IMR-90 (cell line): ENCODE measurements at regions not wholly inside any gene's neighbourhood (a gene's known extent, or its start where the extent isn't known, plus 50 kb on each side); places are given as distances from the start of the nearest gene placed in this dataset.

Source experiments
- ATAC-seq: fragments of 200-7000 bp; cut with Tn5 transposase; 2 replicates; pipeline ENCODE4 v1.9.1; 2020; ENCODE audit warnings: low read depth, mild to moderate bottlenecking, moderate library complexity
- BruUV-seq: library from RNA; stranded (reverse); fragments of 400-500 nt; replicated peaks from 2 replicates; lab custom pipeline; 2021; lab: Mats Ljungman, UMichigan
- CTCF ChIA-PET: fragments of 300-600 bp; formaldehyde crosslinking; extraction: SDS; loops from one replicate; lab custom pipeline; 2021; ENCODE audit warnings: antibody characterized with exemption; lab: Yijun Ruan, JAX
- POLR2A ChIA-PET: fragments of 300-600 bp; sonication (Branson Sonifier 250); formaldehyde crosslinking; loops from one replicate; lab custom pipeline; 2022; ENCODE audit warnings: antibody characterized with exemption; ENCODE audit not compliant: unreplicated experiment; lab: Charles Lee
- DNase-seq: peaks from one replicate; pipeline ENCODE4 v3.0.0; 2013
- H2AFZ ChIP-seq: replicated peaks from 2 replicates; pipeline ENCODE3; 2013; ENCODE audit warnings: low read length, mild to moderate bottlenecking; ENCODE audit not compliant: poor library complexity
- H2AK5ac ChIP-seq: 2 replicates; pipeline ENCODE4 v1.6.1; 2013; ENCODE audit warnings: low read depth, low read length, inconsistent platforms
- H2AK9ac ChIP-seq: replicated peaks from 2 replicates; pipeline ENCODE3; 2013; ENCODE audit warnings: mild to moderate bottlenecking, low read depth, low read length, moderate library complexity; ENCODE audit not compliant: poor library complexity
- H2BK120ac ChIP-seq: 2 replicates; pipeline ENCODE4 v1.6.1; 2013; ENCODE audit warnings: low read depth, low read length, inconsistent platforms
- H2BK15ac ChIP-seq: 3 replicates; pipeline ENCODE4 v1.6.1; 2013; ENCODE audit warnings: low read depth, low read length, inconsistent platforms
- H2BK20ac ChIP-seq: 2 replicates; pipeline ENCODE4 v1.6.1; 2013; ENCODE audit warnings: low read depth, mild to moderate bottlenecking, inconsistent platforms, low read length, moderate library complexity
- H2BK5ac ChIP-seq: 2 replicates; pipeline ENCODE4 v1.6.1; 2013; ENCODE audit warnings: mild to moderate bottlenecking, low read depth, low read length, inconsistent platforms; ENCODE audit not compliant: poor library complexity, severe bottlenecking
- H3K14ac ChIP-seq: replicated peaks from 2 replicates; pipeline ENCODE4 v1.6.1; 2013; ENCODE audit warnings: low read depth, low read length, inconsistent platforms
- H3K18ac ChIP-seq: 2 replicates; pipeline ENCODE4 v1.6.1; 2013; ENCODE audit warnings: low read depth, low read length, control low read depth
- H3K23ac ChIP-seq: 2 replicates; pipeline ENCODE4 v1.6.1; 2013; ENCODE audit warnings: low read depth, low read length, inconsistent platforms
- H3K27ac ChIP-seq: 2 replicates; pipeline ENCODE4 v1.5.1; 2013; ENCODE audit warnings: mild to moderate bottlenecking, control low read depth, low read length; ENCODE audit not compliant: insufficient read depth
- H3K27me3 ChIP-seq: 2 replicates; pipeline ENCODE4 v1.6.1; 2013; ENCODE audit warnings: low read length; ENCODE audit not compliant: control insufficient read depth, insufficient read depth
- H3K36me3 ChIP-seq: 2 replicates; pipeline ENCODE4 v1.6.1; 2013; ENCODE audit warnings: low read length, mixed read lengths; ENCODE audit not compliant: control insufficient read depth, insufficient read depth
- H3K4ac ChIP-seq: 2 replicates; pipeline ENCODE4 v1.6.1; 2013; ENCODE audit warnings: low read depth, low read length, inconsistent platforms
- H3K4me1 ChIP-seq: 2 replicates; pipeline ENCODE4 v1.6.1; 2013; ENCODE audit warnings: low read length, mixed read lengths; ENCODE audit not compliant: control insufficient read depth, insufficient read depth
- H3K4me2 ChIP-seq: 2 replicates; pipeline ENCODE4 v1.6.1; 2013; ENCODE audit warnings: low read depth, mild to moderate bottlenecking, control low read depth, low read length, moderate library complexity
- H3K4me3 ChIP-seq: 2 replicates; pipeline ENCODE4 v1.5.1; 2013; ENCODE audit warnings: low read depth, mild to moderate bottlenecking, control low read depth, low read length, moderate library complexity; ENCODE audit not compliant: insufficient read depth
- H3K56ac ChIP-seq: 2 replicates; pipeline ENCODE4 v1.6.1; 2013; ENCODE audit warnings: low read length, inconsistent platforms; ENCODE audit not compliant: insufficient read depth; ENCODE audit errors: extremely low read depth
- H3K79me1 ChIP-seq, 2 experiments: 2 replicates each; pipeline ENCODE4 v1.6.1; 2013; ENCODE audit warnings: low read length in 2 of 2, inconsistent platforms in 1 of 2, low read depth in 1 of 2
- H3K9ac ChIP-seq: 2 replicates; pipeline ENCODE4 v1.6.1; 2013; ENCODE audit warnings: low read depth, low read length, control low read depth
- H3K9me1 ChIP-seq: 2 replicates; pipeline ENCODE4 v1.6.1; 2013; ENCODE audit warnings: low read length, inconsistent platforms; ENCODE audit not compliant: insufficient read depth
- H3K9me3 ChIP-seq: 2 replicates; pipeline ENCODE4 v1.6.1; 2013; ENCODE audit warnings: low read length; ENCODE audit not compliant: control insufficient read depth, insufficient read depth
- H4K20me1 ChIP-seq: 2 replicates; pipeline ENCODE4 v1.6.1; 2013; ENCODE audit warnings: low read length, inconsistent platforms; ENCODE audit not compliant: insufficient read depth
- H4K5ac ChIP-seq: 2 replicates; pipeline ENCODE4 v1.6.1; 2013; ENCODE audit warnings: mild to moderate bottlenecking, low read depth, low read length, control low read depth
- H4K8ac ChIP-seq, 2 experiments: 2 replicates each; pipeline ENCODE4 v1.6.1; 2013; ENCODE audit warnings: low read depth in 2 of 2, low read length in 2 of 2, control low read depth in 1 of 2, inconsistent platforms in 1 of 2
- H4K91ac ChIP-seq: 2 replicates; pipeline ENCODE4 v1.6.1; 2013; ENCODE audit warnings: low read depth, low read length, inconsistent platforms; ENCODE audit not compliant: insufficient read depth
- CHD1 ChIP-seq: IDR thresholded peaks from 2 replicates; pipeline ENCODE4 v1.6.1; 2012; ENCODE audit warnings: low read depth, low read length, improper control_type of control experiment
- SMC3 ChIP-seq: fragments of 150-350 bp; IDR thresholded peaks from 2 replicates; pipeline ENCODE4 v1.6.1; 2016; ENCODE audit warnings: low read depth, mild to moderate bottlenecking, antibody characterized with exemption, low read length, moderate library complexity
- dilution Hi-C: fragments of 300-500 bp; cut with HindIII; formaldehyde crosslinking; loops from one replicate; pipeline ENCODE4 v1.14.3; 2018; ENCODE audit warnings: low sequenced_read_pairs; ENCODE audit not compliant: unreplicated experiment
- in situ Hi-C: fragments of 300-500 bp; cut with MboI; formaldehyde crosslinking; loops from 3 replicates; pipeline ENCODE4 v1.14.3; 2019; ENCODE audit warnings: low sequenced_read_pairs, inconsistent platforms, mixed read lengths
- intact Hi-C: fragments of 100-400 bp; cut with micrococcal nuclease; formaldehyde crosslinking; loops from 2 replicates; pipeline ENCODE4 v1.10.0; 2022

DNA sequence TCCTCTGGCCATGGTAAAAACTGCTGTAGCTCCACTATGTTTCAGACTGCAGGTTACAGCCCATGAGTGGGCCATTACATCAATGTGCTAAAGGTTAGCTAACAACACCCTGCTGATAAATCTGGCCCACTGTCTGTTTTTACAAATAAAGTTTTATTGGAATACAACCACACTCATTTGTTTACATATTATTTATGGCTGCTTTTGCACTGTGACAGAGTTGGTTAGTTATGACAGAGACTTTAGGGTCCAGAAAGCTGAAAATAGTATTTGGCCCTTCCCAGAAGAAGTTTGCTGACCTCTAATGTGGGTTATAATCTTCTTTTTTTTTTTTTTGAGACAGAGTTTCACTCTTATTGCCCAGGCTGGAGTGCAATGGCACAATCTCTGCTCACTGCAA, 134.2 kb upstream of the PWP1 start:
- in situ Hi-C loops, result no loop called here
- intact Hi-C loops, result no loop called here
- Histone ChIP-seq H3K14ac (no peak overlapping the region), H3K9ac (no peak overlapping the region), H2AFZ (no peak overlapping the region), H2AK5ac (no peak overlapping the region), H2BK15ac (no peak overlapping the region), H3K4ac (no peak overlapping the region), H4K91ac (no peak overlapping the region), H3K56ac (no peak overlapping the region), H3K27me3 (no peaks in the 10 kb centered on the region), H3K4me3 (no peak overlapping the region), H3K23ac (no peak overlapping the region), H2BK20ac (no peak overlapping the region), H4K20me1 (no peaks in the 10 kb centered on the region), H3K9me1 (no peaks in the 10 kb centered on the region), H4K8ac (no peak overlapping the region), H3K36me3 (no peaks in the 10 kb centered on the region), H2BK120ac (no peak overlapping the region), H2BK5ac (no peak overlapping the region), H3K18ac (no peak overlapping the region), H4K5ac (no peak overlapping the region), H2AK9ac (no peak overlapping the region), H3K9me3 (no peaks in the 10 kb centered on the region), H3K4me2 (no peak overlapping the region), H3K4me1 (no peaks in the 10 kb centered on the region), H3K79me1 (no peaks in the 10 kb centered on the region), H3K27ac (no peak overlapping the region)
- DNase-seq, result no peak
- ATAC-seq, result no peak
- ChIA-PET POLR2A (no interaction called here), CTCF (interaction anchor here (0.7 kb wide), 1 partner anchor 294 kb away, joined by 3 read pairs; no protein-coding TSS in a partner anchor)
- BruUV-seq, result no TSS peak
- no peak for TF ChIP-seq CHD1
- TF ChIP-seq SMC3, result no peak
- dilution Hi-C loops, result no loop called here
